GM18498 (cell line): ENCODE measurements at regions not wholly inside any gene's neighbourhood (a gene's known extent, or its start where the extent isn't known, plus 50 kb on each side); places are given as distances from the start of the nearest gene placed in this dataset.

Experiments
- ATAC-seq: cut with Tn5 transposase; IDR thresholded peaks from one replicate; pipeline ENCODE4 v1.9.1; 2021; ENCODE audit warnings: mild to moderate bottlenecking, moderate library complexity; ENCODE audit not compliant: unreplicated experiment

GRCh38 chr4:133775881-133776280, 425.7 kb downstream of the PABPC4L start:
- ATAC-seq, result no peak

DNA sequence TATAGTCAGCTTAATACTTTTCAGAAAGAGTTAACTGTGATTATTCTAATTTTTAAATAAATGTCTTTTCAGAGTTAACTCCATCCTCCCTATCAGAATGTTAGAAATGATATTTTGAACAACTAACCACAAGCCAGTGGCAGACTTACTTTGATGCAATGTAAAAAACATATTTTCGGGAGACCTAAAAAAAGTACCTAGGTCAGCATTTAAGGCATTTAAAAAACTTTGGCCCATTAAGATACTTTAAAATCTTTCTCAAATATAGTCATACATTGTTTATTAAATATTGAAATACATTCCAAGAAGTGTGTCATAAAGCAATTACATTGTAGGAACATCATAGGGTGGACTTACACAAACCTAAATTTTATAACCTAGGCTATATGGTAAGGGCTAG, 426.1 kb downstream of the PABPC4L start:
- ATAC-seq, result no peak

DNA sequence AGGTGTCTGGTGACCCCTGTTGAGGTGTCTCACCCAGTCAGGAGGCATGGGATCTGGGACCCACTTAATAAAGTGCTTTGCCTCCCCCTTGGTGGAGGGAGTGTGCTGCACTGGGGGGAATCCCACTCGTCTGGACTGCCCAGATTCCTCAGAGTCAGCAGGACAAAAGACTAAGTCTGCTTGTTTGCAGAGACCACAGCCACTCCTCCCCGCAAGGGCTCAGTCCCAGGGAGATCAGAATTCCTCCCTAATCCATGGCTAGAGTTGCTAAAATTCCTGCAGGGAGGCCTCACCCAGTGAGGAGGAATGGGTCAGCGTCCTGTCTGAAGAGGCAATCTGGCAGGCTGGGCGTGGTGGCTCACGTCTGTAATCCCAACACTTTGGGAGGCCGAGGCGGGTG, 442.2 kb downstream of the PABPC4L start:
- no peak for ATAC-seq

DNA sequence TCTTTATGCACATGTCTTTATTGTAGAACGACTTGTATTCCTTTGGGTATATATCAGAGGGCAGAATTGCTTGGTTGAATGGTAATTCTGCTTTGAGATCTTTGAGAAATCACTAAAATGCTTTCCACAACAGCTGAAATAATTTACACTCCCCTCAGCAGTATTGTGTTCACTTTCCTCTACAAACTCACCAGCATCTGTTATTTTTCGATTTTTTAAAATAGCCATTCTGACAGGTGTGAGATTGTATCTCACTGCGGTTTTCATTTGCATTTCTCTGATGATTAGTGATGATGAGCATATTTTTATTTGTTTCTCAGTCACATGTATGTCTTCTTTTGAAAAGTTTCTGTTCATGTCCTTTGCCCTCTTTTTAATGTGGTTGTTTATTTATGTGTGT, 459.8 kb downstream of the PABPC4L start:
- ATAC-seq, result no peak

DNA sequence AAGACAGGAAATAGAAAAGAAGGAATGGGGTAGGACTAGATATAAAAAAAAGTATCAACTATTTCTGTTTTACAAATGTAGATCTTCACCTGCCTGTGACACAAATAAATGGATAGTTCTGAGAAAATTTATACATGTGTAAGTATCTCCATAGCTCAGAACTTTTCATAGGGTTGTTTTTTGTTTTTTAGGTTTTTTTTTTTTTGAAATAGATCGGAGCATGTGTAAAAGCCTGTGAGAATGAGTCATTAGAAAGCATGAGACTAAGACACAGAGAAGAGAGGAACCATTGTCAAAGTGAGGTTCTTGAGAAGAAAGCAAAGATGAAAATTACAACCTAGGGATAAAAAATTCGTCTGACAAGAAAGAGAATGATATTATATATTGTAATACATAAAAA, 481.6 kb downstream of the PABPC4L start:
- no peak for ATAC-seq

DNA sequence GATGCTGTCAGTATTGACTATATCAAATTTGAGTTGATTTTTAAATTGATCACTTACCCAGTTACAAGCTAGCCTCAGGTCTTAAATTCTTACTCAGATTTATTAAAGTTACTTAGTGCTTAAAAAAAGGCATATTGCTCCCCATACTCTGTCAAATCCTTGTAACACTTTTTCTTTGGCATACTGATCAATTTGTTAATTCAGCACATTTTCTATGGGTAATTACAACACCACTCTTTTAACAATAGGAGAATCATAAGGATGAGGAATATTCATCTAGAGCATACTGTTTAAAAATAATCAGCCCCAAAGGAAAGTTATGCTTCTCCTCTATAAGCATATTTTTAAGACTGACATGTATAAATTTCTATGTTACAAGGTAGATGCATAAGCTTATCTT, 482.5 kb downstream of the PABPC4L start:
- no peak for ATAC-seq

- no peak for ATAC-seq
Observed at GRCh38 chr4:133714211-133714610, 487.4 kb downstream of the PABPC4L start.

- ATAC-seq, result no peak
Observed at GRCh38 chr4:133713340-133713739, 488.2 kb downstream of the PABPC4L start.

GRCh38 chr4:133711817-133712216, 489.8 kb downstream of the PABPC4L start:
- no peak for ATAC-seq

- no peak for ATAC-seq
Observed at GRCh38 chr4:133694416-133694815, 507.2 kb downstream of the PABPC4L start.

- no peak for ATAC-seq
Observed at GRCh38 chr4:133683967-133684366, 517.6 kb downstream of the PABPC4L start.

DNA sequence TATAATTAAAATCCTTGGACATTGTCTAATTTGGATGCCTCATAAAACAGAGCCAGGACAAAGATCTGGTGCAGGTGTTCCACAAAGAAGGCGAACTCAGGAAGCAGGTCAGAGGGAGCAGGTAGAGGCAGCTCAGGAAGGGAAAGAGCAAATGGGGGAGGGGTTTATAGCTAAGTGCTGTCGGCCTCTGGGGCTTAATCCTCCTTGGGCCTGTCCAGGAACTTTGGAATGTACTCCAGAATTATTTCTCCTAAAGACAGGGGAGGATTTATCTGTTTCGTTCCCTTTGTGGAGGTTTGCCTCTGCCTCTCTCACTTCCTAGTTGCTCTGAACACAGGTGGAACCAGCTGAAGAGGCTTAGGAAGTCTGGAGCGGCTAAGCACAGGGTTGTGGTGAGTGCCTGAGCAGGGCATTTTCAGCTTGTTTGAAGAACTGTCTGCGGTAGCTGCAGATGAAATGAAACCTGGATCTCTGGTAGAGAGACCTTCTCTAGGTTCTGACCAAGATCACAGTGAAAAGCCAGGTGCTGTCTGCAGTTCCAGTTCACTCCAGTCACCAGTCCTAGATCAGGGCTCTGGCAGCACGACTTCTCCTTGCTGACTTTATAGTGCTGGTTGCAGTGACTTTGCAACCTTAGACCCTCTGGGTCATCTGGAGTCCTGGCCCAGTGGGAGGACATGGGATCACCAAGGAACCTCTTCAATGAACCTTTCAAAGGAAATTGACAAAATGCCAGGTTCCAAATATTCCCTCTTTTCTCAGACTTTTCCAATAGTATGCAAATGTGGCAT, 519.2 kb downstream of the PCDH10 start:
- ATAC-seq, result no peak

DNA sequence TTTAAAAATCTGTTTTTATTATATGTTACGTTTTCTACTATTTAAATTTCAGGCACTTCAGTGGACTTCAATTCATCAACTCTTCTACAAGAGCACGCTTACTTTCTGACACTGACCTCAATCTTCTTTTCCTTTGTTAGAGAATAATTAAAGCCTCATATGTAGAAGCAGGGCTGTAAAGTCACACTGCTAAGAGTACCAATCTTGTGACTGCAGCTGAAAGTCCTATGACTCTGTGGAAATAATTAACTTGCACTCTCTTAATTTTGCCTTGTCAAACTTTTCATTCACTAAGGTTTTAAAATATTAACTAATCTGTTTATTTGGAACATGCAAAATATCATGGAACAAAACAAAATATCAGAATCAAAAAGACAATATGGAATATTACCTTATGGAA, 498.1 kb downstream of the PCDH10 start:
- ATAC-seq, result no peak

DNA sequence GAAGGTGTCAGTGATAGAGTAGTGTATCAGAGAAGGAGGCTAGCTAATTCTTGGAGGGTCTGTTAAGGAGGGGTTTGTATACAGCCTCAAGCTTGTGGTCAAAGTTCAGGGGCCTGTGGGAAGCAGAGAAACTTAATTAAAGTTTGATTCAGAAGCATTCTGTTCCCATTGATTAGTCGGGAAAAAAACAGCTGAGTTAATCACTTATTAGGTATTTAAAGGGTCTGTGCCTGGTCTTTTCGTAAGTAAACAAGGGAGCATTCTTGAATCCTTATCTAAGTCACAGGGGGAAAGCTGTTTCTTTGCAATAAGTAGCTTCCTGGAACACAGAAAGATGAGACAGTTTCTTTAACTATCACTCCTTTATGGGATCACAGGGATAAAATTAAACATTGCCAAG, 492.1 kb downstream of the PCDH10 start:
- no peak for ATAC-seq

DNA sequence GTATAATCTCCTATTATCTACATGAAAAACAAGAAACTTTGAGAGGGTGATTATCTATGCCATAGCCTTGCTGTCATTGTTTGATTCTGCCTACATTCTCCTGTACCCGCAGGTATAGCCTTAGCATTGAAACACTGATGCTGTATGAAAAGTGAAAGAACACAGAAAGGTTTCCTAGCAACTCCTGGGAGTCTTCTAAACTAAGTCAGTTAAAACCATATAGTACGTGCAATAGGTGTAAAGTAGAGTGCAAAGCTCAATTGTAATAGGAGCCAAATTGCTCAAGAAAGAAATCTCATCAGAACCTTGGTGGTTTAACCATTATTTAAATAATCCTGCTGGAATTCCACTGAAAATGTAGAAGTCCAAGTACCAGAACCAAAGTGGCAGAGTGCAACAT, 489.7 kb downstream of the PCDH10 start:
- no peak for ATAC-seq

DNA sequence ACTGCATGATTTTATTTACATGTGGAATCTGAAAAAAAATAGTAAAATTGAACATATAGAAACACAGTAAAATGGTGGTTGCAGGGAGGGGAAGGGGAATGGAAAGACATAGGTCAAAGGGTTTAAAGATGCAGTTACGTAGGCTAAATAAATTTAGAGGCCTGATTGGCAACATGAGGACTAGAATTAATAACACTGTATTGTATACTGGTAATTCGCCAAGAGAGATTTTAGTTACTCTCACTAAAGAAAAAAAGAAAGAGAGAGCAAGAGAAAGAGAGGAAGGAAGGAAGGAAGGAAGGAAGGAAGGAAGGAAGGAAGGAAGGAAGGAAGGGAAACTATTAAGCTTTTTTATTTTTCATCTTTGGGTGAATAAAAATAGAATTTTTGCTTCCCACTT, 488.1 kb downstream of the PCDH10 start:
- no peak for ATAC-seq

DNA sequence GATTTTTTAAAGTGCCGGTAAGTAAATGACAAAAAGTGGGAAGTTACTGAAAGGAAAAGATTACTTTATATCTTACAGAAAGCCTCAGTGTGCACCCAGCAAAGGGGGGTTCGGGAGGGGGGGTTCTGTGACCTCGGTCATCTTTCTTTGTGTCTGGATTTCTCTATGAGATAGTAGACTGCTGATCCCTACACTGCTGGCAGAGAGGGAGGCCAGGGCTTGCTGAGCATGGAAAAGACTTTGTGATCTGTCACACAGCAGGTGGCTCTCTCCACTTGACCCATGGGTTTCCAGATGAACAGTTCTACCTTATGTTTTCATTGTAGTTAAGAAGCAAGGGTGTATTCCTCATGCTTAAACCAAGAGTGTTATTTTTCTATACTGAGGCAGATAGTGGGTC, 475.6 kb downstream of the PCDH10 start:
- no peak for ATAC-seq

GRCh38 chr4:133623847-133624246, 474.8 kb downstream of the PCDH10 start:
- ATAC-seq, result no peak

DNA sequence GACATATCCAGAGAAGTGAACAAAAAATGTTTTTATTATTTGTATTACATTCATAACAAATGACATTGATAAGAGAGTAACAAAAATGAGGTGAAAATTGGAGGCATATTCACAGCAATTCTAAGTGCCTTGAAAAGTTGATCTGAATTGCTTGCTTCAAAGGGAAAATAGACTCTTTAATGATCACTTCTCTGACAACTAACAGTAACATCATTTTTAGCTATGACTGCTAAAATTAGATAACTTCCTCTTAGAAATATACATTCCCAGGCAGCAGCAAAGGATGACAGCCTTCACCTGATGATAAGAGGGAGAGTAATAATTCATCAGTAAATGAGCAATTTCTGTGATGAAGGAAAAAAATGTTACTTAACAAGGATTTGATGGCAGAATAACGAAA, 472.5 kb downstream of the PCDH10 start:
- no peak for ATAC-seq

- no peak for ATAC-seq
Observed at GRCh38 chr4:133620555-133620954, 471.5 kb downstream of the PCDH10 start.

GRCh38 chr4:133618963-133619362, 469.9 kb downstream of the PCDH10 start:
- ATAC-seq, result no peak

DNA sequence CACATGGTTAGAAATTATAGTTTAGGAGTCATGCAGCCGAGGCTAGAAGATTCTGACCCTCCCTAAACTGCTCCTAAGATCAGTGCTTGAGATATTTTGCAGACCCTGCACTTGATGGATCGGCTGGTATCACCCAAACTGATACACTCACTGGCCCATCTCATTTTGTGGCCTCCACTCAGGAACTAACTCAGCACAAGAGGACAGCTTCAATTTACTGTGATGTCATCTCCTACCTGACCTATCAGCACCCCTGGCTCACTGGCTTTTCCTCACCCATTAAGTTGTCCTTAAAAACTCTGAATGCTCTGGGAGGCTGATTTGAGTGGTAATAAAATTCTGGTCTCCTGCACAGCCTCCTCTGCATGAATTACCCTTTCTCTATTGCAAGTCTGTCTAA, 450.9 kb downstream of the PCDH10 start:
- no peak for ATAC-seq

DNA sequence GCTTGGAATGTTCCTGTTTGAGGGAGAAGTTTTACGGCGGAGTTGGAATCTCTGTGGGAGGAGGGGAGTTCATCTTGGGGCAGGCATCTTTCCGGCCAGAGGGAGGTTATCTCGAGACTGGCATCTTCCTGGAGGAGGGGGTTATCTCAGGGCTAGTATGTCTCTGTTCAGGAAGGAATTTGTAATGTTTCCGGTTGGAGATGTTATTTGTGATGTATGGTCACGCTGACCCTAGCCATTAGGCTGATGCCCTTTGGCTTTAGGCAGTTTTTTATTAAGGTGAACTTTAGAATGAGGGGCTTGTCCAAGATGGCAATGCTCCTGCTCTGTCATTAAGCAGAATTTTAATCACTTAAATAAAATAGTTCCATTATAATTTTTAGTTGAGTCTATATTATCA, 449.7 kb downstream of the PCDH10 start:
- ATAC-seq, result no peak
